ENCODE measurements at regions not wholly inside any gene's neighbourhood (a gene's known extent, or its start where the extent isn't known, plus 50 kb on each side); places are given as distances from the start of the nearest gene placed in this dataset.

DNA sequence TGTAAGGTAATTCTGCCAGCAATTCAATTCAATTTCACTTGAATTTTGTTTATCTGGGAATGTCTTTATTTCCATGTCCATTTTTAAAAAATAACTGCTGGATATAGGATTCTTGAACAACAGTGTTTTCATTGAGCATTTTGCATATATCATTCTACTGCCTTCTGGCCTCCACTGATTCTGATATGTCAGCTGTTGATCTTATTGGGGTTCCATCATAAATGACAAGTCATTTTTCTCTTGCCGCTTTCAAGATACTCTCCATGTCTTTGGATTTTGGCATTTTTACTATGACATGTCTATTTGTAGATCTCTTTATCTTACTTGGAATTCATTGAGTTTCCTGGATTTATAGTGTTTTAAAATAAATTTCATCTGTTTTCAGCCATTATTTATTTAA is 180.5 kb upstream of the LMNTD1 start:
- no peak overlapping the region for H3K4me3 ChIP-seq (ENCODE audit: low read depth, low read length)
- CTCF ChIA-PET = interaction anchor here (1.1 kb wide), 1 partner anchor 10 kb away, joined by 4 read pairs; no protein-coding TSS in a partner anchor
- no peak for DNase-seq (ENCODE audit: low read depth, low spot score)
- TF ChIP-seq, protein P1, sequence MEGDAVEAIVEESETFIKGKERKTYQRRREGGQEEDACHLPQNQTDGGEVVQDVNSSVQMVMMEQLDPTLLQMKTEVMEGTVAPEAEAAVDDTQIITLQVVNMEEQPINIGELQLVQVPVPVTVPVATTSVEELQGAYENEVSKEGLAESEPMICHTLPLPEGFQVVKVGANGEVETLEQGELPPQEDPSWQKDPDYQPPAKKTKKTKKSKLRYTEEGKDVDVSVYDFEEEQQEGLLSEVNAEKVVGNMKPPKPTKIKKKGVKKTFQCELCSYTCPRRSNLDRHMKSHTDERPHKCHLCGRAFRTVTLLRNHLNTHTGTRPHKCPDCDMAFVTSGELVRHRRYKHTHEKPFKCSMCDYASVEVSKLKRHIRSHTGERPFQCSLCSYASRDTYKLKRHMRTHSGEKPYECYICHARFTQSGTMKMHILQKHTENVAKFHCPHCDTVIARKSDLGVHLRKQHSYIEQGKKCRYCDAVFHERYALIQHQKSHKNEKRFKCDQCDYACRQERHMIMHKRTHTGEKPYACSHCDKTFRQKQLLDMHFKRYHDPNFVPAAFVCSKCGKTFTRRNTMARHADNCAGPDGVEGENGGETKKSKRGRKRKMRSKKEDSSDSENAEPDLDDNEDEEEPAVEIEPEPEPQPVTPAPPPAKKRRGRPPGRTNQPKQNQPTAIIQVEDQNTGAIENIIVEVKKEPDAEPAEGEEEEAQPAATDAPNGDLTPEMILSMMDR (IDR thresholded peaks at IDR 0.05; ENCODE audit: insufficient read depth, low read length, missing control alignments) = no peak
- POLR2A ChIA-PET = no interaction called here

DNA sequence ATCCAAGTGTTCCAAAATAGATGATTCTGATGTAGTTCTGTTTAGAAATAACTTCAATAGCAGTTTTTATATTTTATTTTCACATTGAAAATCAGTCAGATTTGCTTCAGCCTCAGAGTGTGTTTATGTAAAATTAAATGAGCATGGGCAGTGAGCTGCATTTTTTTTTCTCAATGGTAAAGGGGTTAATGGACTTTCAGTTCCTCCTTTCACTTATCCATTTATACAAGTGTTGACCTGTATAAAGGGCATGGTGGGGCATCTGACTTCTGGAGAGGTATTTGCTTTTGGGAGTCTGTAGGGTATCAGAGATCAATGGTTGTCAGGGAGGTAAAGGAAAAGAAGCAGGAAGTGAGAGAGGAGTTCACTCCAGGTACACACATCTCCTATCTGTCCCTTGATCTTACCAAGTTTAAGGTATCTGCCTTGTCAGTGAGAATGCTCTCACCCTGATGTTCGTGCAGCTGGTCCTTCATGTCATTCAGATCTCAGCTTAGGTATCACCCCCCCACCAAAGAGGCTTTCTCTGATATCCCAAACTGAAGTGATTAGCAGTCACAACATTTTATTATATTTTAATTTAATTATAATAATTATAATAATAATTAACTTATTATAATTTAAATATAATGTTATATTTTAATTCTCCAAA is 181.6 kb upstream of the LMNTD1 start:
- no peak for DNase-seq (ENCODE audit: low read depth, low spot score)
- TF ChIP-seq, protein P1 (IDR thresholded peaks at IDR 0.05; ENCODE audit: insufficient read depth, low read length, missing control alignments) = no peak
- CTCF ChIA-PET = interaction anchor here (2.0 kb wide), 1 partner anchor 298 kb away, joined by 6 read pairs; no protein-coding TSS in a partner anchor
- no peak overlapping the region for H3K4me3 ChIP-seq (ENCODE audit: low read depth, low read length)
- POLR2A ChIA-PET = no interaction called here

DNA sequence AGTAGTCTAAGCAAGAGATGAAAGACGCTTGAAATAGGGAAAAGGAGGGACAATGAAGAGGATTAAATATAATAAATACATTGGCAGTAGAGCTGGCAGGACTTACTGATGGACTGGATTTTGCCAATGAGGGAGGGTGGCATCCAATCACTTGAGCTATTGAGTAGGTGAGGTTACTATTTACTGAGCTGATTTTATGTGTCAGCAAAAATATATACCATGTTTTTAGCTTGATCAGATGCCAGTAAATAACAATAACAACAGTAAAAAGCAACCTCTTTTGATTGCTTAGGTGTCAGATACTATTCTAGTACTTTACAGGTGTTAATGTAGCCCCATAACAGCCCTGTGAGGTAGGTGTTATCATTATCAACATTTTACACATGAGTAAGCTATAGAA is 187.5 kb upstream of the LMNTD1 start:
- H3K4me3 ChIP-seq (ENCODE audit: low read depth, low read length) = no peak overlapping the region
- no peak for DNase-seq (ENCODE audit: low read depth, low spot score)
- ChIA-PET CTCF (no interaction called here), POLR2A (no interaction called here)
- TF ChIP-seq, protein P1 (IDR thresholded peaks at IDR 0.05; ENCODE audit: insufficient read depth, low read length, missing control alignments) = no peak

DNA sequence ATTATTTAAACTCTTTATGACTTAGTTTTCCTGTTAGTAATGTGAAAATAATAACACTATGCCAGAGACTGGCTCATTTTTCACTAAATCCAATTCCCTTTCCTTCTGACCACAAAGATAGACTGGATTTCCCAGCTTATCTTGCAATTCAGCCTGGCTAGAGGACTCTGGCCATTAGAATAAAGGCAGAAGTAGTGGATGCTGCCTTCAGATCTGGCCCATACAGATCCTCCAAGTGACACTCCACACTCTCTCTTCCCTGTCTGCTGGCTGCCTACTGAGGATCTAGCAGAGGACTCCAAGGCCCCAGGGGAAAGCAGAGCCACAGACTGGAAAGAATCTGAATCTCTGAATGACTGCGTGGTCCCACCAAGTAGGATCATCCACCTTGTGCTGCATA is 188.8 kb upstream of the LMNTD1 start:
- DNase-seq (ENCODE audit: low read depth, low spot score) = no peak
- POLR2A ChIA-PET = no interaction called here
- TF ChIP-seq, protein P1 (IDR thresholded peaks at IDR 0.05; ENCODE audit: insufficient read depth, low read length, missing control alignments) = no peak
- no peak overlapping the region for H3K4me3 ChIP-seq (ENCODE audit: low read depth, low read length)
- CTCF ChIA-PET = no interaction called here

DNA sequence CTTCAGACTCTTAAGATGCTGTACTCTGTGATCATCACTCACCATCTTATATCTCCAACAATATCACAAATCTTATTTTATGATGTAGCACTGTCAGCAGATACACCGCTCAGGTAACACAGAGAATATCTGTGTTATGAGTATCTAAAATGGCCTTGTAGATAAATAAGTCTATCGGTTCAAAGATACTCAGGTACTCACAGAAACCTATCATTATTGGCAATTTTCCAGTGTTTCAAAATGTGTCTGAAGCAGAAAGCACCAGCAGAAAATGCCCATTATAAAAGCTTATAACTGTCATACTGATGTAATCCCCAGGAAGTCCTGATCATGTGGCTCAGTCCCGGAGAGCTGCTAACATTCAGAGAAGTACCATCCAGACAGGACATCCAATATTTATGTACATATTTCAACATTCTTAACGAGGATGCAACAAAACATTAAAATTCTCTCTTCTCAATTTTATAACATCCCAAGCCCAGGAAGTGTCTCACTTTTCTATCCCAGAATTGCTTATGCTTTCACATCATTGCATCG is 190.7 kb upstream of the LMNTD1 start:
- TF ChIP-seq, protein P1 (IDR thresholded peaks at IDR 0.05; ENCODE audit: insufficient read depth, low read length, missing control alignments) = no peak
- no peak for DNase-seq (ENCODE audit: low read depth, low spot score)
- CTCF ChIA-PET = interaction anchor here (1.9 kb wide), 1 partner anchor 11 kb away, joined by 4 read pairs; no protein-coding TSS in a partner anchor
- POLR2A ChIA-PET = no interaction called here
- H3K4me3 ChIP-seq (ENCODE audit: low read depth, low read length) = no peak overlapping the region

DNA sequence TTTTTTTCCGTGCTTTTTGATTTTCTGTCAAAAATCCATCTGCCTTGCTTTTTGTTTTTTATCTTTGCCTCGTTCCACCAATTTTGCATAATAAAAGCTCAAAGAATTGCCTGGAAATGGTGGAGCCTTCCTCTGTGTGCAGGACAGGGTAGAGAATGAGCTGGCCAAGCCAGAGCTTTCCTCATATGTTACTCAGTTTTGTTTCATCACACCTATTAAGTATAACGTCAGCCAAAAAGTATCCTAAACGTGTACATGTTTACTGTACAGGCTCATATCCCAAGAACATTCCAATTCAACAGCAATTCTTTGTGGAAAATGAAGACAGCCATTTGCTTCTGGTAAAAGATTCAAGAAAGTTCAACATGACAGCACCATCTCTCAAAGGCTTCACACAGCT is 191.2 kb upstream of the LMNTD1 start:
- CTCF ChIA-PET = interaction anchor here (1.9 kb wide), 1 partner anchor 11 kb away, joined by 4 read pairs; no protein-coding TSS in a partner anchor
- no peak overlapping the region for H3K4me3 ChIP-seq (ENCODE audit: low read depth, low read length)
- DNase-seq (ENCODE audit: low read depth, low spot score) = no peak
- TF ChIP-seq, protein P1 (IDR thresholded peaks at IDR 0.05; ENCODE audit: insufficient read depth, low read length, missing control alignments) = no peak
- POLR2A ChIA-PET = no interaction called here
